IMR-90 (cell line): ENCODE measurements at regions not wholly inside any gene's neighbourhood (a gene's known extent, or its start where the extent isn't known, plus 50 kb on each side); places are given as distances from the start of the nearest gene placed in this dataset.

Experiments used
- ATAC-seq: fragments of 200-7000 bp; cut with Tn5 transposase; 2 replicates; pipeline ENCODE4 v1.9.1; 2020; ENCODE audit warnings: low read depth, mild to moderate bottlenecking, moderate library complexity
- BruUV-seq: library from RNA; stranded (reverse); fragments of 400-500 nt; replicated peaks from 2 replicates; lab custom pipeline; 2021; lab: Mats Ljungman, UMichigan
- CTCF ChIA-PET: fragments of 300-600 bp; formaldehyde crosslinking; extraction: SDS; loops from one replicate; lab custom pipeline; 2021; ENCODE audit warnings: antibody characterized with exemption; lab: Yijun Ruan, JAX
- POLR2A ChIA-PET: fragments of 300-600 bp; sonication (Branson Sonifier 250); formaldehyde crosslinking; loops from one replicate; lab custom pipeline; 2022; ENCODE audit warnings: antibody characterized with exemption; ENCODE audit not compliant: unreplicated experiment; lab: Charles Lee
- DNase-seq: peaks from one replicate; pipeline ENCODE4 v3.0.0; 2013
- H2AFZ ChIP-seq: replicated peaks from 2 replicates; pipeline ENCODE3; 2013; ENCODE audit warnings: low read length, mild to moderate bottlenecking; ENCODE audit not compliant: poor library complexity
- H2AK5ac ChIP-seq: 2 replicates; pipeline ENCODE4 v1.6.1; 2013; ENCODE audit warnings: low read depth, low read length, inconsistent platforms
- H2AK9ac ChIP-seq: replicated peaks from 2 replicates; pipeline ENCODE3; 2013; ENCODE audit warnings: mild to moderate bottlenecking, low read depth, low read length, moderate library complexity; ENCODE audit not compliant: poor library complexity
- H2BK120ac ChIP-seq: 2 replicates; pipeline ENCODE4 v1.6.1; 2013; ENCODE audit warnings: low read depth, low read length, inconsistent platforms
- H2BK15ac ChIP-seq: 3 replicates; pipeline ENCODE4 v1.6.1; 2013; ENCODE audit warnings: low read depth, low read length, inconsistent platforms
- H2BK20ac ChIP-seq: 2 replicates; pipeline ENCODE4 v1.6.1; 2013; ENCODE audit warnings: low read depth, mild to moderate bottlenecking, inconsistent platforms, low read length, moderate library complexity
- H2BK5ac ChIP-seq: 2 replicates; pipeline ENCODE4 v1.6.1; 2013; ENCODE audit warnings: mild to moderate bottlenecking, low read depth, low read length, inconsistent platforms; ENCODE audit not compliant: poor library complexity, severe bottlenecking
- H3K14ac ChIP-seq: replicated peaks from 2 replicates; pipeline ENCODE4 v1.6.1; 2013; ENCODE audit warnings: low read depth, low read length, inconsistent platforms
- H3K18ac ChIP-seq: 2 replicates; pipeline ENCODE4 v1.6.1; 2013; ENCODE audit warnings: low read depth, low read length, control low read depth
- H3K23ac ChIP-seq: 2 replicates; pipeline ENCODE4 v1.6.1; 2013; ENCODE audit warnings: low read depth, low read length, inconsistent platforms
- H3K27ac ChIP-seq: 2 replicates; pipeline ENCODE4 v1.5.1; 2013; ENCODE audit warnings: mild to moderate bottlenecking, control low read depth, low read length; ENCODE audit not compliant: insufficient read depth
- H3K27me3 ChIP-seq: 2 replicates; pipeline ENCODE4 v1.6.1; 2013; ENCODE audit warnings: low read length; ENCODE audit not compliant: control insufficient read depth, insufficient read depth
- H3K36me3 ChIP-seq: 2 replicates; pipeline ENCODE4 v1.6.1; 2013; ENCODE audit warnings: low read length, mixed read lengths; ENCODE audit not compliant: control insufficient read depth, insufficient read depth
- H3K4ac ChIP-seq: 2 replicates; pipeline ENCODE4 v1.6.1; 2013; ENCODE audit warnings: low read depth, low read length, inconsistent platforms
- H3K4me1 ChIP-seq: 2 replicates; pipeline ENCODE4 v1.6.1; 2013; ENCODE audit warnings: low read length, mixed read lengths; ENCODE audit not compliant: control insufficient read depth, insufficient read depth
- H3K4me2 ChIP-seq: 2 replicates; pipeline ENCODE4 v1.6.1; 2013; ENCODE audit warnings: low read depth, mild to moderate bottlenecking, control low read depth, low read length, moderate library complexity
- H3K4me3 ChIP-seq: 2 replicates; pipeline ENCODE4 v1.5.1; 2013; ENCODE audit warnings: low read depth, mild to moderate bottlenecking, control low read depth, low read length, moderate library complexity; ENCODE audit not compliant: insufficient read depth
- H3K56ac ChIP-seq: 2 replicates; pipeline ENCODE4 v1.6.1; 2013; ENCODE audit warnings: low read length, inconsistent platforms; ENCODE audit not compliant: insufficient read depth; ENCODE audit errors: extremely low read depth
- H3K79me1 ChIP-seq, 2 experiments: 2 replicates each; pipeline ENCODE4 v1.6.1; 2013; ENCODE audit warnings: low read length in 2 of 2, inconsistent platforms in 1 of 2, low read depth in 1 of 2
- H3K9ac ChIP-seq: 2 replicates; pipeline ENCODE4 v1.6.1; 2013; ENCODE audit warnings: low read depth, low read length, control low read depth
- H3K9me1 ChIP-seq: 2 replicates; pipeline ENCODE4 v1.6.1; 2013; ENCODE audit warnings: low read length, inconsistent platforms; ENCODE audit not compliant: insufficient read depth
- H3K9me3 ChIP-seq: 2 replicates; pipeline ENCODE4 v1.6.1; 2013; ENCODE audit warnings: low read length; ENCODE audit not compliant: control insufficient read depth, insufficient read depth
- H4K20me1 ChIP-seq: 2 replicates; pipeline ENCODE4 v1.6.1; 2013; ENCODE audit warnings: low read length, inconsistent platforms; ENCODE audit not compliant: insufficient read depth
- H4K5ac ChIP-seq: 2 replicates; pipeline ENCODE4 v1.6.1; 2013; ENCODE audit warnings: mild to moderate bottlenecking, low read depth, low read length, control low read depth
- H4K8ac ChIP-seq, 2 experiments: 2 replicates each; pipeline ENCODE4 v1.6.1; 2013; ENCODE audit warnings: low read depth in 2 of 2, low read length in 2 of 2, control low read depth in 1 of 2, inconsistent platforms in 1 of 2
- H4K91ac ChIP-seq: 2 replicates; pipeline ENCODE4 v1.6.1; 2013; ENCODE audit warnings: low read depth, low read length, inconsistent platforms; ENCODE audit not compliant: insufficient read depth
- BHLHE40 ChIP-seq: fragments of 150-350 bp; IDR thresholded peaks from 2 replicates; pipeline ENCODE4 v1.6.1; 2016; ENCODE audit warnings: mild to moderate bottlenecking, low read depth, low read length
- CEBPB ChIP-seq: IDR thresholded peaks from 2 replicates; pipeline ENCODE4 v1.6.1; 2012; ENCODE audit warnings: low read depth, low read length, improper control_type of control experiment
- CHD1 ChIP-seq: IDR thresholded peaks from 2 replicates; pipeline ENCODE4 v1.6.1; 2012; ENCODE audit warnings: low read depth, low read length, improper control_type of control experiment
- CTCF ChIP-seq: conservative IDR thresholded peaks from 2 replicates; pipeline ENCODE4 v1.5.1; 2012; ENCODE audit warnings: mild to moderate bottlenecking, low read depth, low read length, improper control_type of control experiment
- ELK1 ChIP-seq: fragments of 150-350 bp; IDR thresholded peaks from 2 replicates; pipeline ENCODE4 v1.6.1; 2016; ENCODE audit warnings: low read depth, mild to moderate bottlenecking, low read length, moderate library complexity, borderline replicate concordance
- FOS ChIP-seq: fragments of 150-350 bp; IDR thresholded peaks from 2 replicates; pipeline ENCODE4 v1.6.1; 2016; ENCODE audit warnings: low read depth, low read length
- MAFK ChIP-seq: IDR thresholded peaks from 2 replicates; pipeline ENCODE4 v1.6.1; 2012; ENCODE audit warnings: low read depth, low read length, improper control_type of control experiment
- MAZ ChIP-seq: IDR thresholded peaks from 2 replicates; pipeline ENCODE4 v1.6.1; 2012; ENCODE audit warnings: low read depth, mild to moderate bottlenecking, low read length, improper control_type of control experiment, moderate library complexity, borderline replicate concordance
- MXI1 ChIP-seq: IDR thresholded peaks from 2 replicates; pipeline ENCODE4 v1.6.1; 2012; ENCODE audit warnings: low read depth, mild to moderate bottlenecking, low read length, moderate library complexity, borderline replicate concordance
- NFE2L2 ChIP-seq: fragments of 150-350 bp; IDR thresholded peaks from 2 replicates; pipeline ENCODE4 v1.6.1; 2016; ENCODE audit warnings: low read depth, mild to moderate bottlenecking, low read length
- POLR2A ChIP-seq: IDR thresholded peaks from 2 replicates; pipeline ENCODE4 v1.6.1; 2012; ENCODE audit warnings: mild to moderate bottlenecking, low read depth, low read length
- RAD21 ChIP-seq: IDR thresholded peaks from 2 replicates; pipeline ENCODE4 v1.6.1; 2012; ENCODE audit warnings: low read length, improper control_type of control experiment
- RCOR1 ChIP-seq: IDR thresholded peaks from 2 replicates; pipeline ENCODE4 v1.6.1; 2012; ENCODE audit warnings: mild to moderate bottlenecking, low read length, improper control_type of control experiment; ENCODE audit not compliant: insufficient replicate concordance
- RFX5 ChIP-seq: IDR thresholded peaks from 2 replicates; pipeline ENCODE4 v1.8.0; 2012; ENCODE audit warnings: low read depth, mild to moderate bottlenecking, low read length, moderate library complexity
- SMC3 ChIP-seq: fragments of 150-350 bp; IDR thresholded peaks from 2 replicates; pipeline ENCODE4 v1.6.1; 2016; ENCODE audit warnings: low read depth, mild to moderate bottlenecking, antibody characterized with exemption, low read length, moderate library complexity
- USF2 ChIP-seq: fragments of 150-350 bp; IDR thresholded peaks from 2 replicates; pipeline ENCODE4 v1.6.1; 2017; ENCODE audit warnings: mild to moderate bottlenecking, antibody characterized with exemption, low read length, low read depth
- WGBS, 2 experiments: methylation state at CpG; one replicate each; pipeline versions ENCODE4 v1.1.5 to v1.1.7; 2013; ENCODE audit warnings: missing lambda C conversion rate in 2 of 2; ENCODE audit not compliant: insufficient read length in 1 of 2; ENCODE audit errors: extremely low coverage in 2 of 2; 5-methylcytosine and 5-hydroxymethylcytosine counted together
- dilution Hi-C: fragments of 300-500 bp; cut with HindIII; formaldehyde crosslinking; loops from one replicate; pipeline ENCODE4 v1.14.3; 2018; ENCODE audit warnings: low sequenced_read_pairs; ENCODE audit not compliant: unreplicated experiment
- in situ Hi-C: fragments of 300-500 bp; cut with MboI; formaldehyde crosslinking; loops from 3 replicates; pipeline ENCODE4 v1.14.3; 2019; ENCODE audit warnings: low sequenced_read_pairs, inconsistent platforms, mixed read lengths
- intact Hi-C: fragments of 100-400 bp; cut with micrococcal nuclease; formaldehyde crosslinking; loops from 2 replicates; pipeline ENCODE4 v1.10.0; 2022

- no peaks in the 10 kb centered on the region for H3K9me1 ChIP-seq
- no peak overlapping the region for H3K27ac ChIP-seq
- ATAC-seq (no peak), DNase-seq (no peak)
- no CpG with 5 or more reads among the region's 9 CpGs for WGBS, 2 experiments
- in situ Hi-C loops = no loop called here
- no peak overlapping the region for H4K5ac ChIP-seq
- no peak overlapping the region for H3K56ac ChIP-seq
- no peak overlapping the region for H3K23ac ChIP-seq
- no peak overlapping the region for H4K8ac ChIP-seq
- no peak overlapping the region for H3K4me2 ChIP-seq
- BruUV-seq = no TSS peak
- no peaks in the 10 kb centered on the region for H3K79me1 ChIP-seq
- no peak overlapping the region for H3K18ac ChIP-seq
- H2BK20ac ChIP-seq = no peak overlapping the region
- dilution Hi-C loops = no loop called here
- H2AK9ac ChIP-seq = no peak overlapping the region
- H2AK5ac ChIP-seq = no peak overlapping the region
- ChIA-PET POLR2A (no interaction called here), CTCF (no interaction called here)
- H3K4me1 ChIP-seq = no peaks in the 10 kb centered on the region
- no peak for TF ChIP-seq USF2
- no peak for TF ChIP-seq FOS
- TF ChIP-seq BHLHE40 = no peak
- no peak for TF ChIP-seq ELK1
- no peak for TF ChIP-seq POLR2A
- TF ChIP-seq CHD1 = no peak
- no peak for TF ChIP-seq SMC3
- TF ChIP-seq MAFK = no peak
- no peak for TF ChIP-seq NFE2L2
- TF ChIP-seq MAZ = no peak
- TF ChIP-seq MXI1 = no peak
- no peak for TF ChIP-seq RFX5
- TF ChIP-seq CEBPB = no peak
- no peak for TF ChIP-seq RCOR1
- no peak for TF ChIP-seq CTCF
- no peak for TF ChIP-seq RAD21
- H2BK15ac ChIP-seq = no peak overlapping the region
- no peak overlapping the region for H3K9ac ChIP-seq
- H3K4me3 ChIP-seq = no peak overlapping the region
- H3K4ac ChIP-seq = no peak overlapping the region
- no peaks in the 10 kb centered on the region for H4K20me1 ChIP-seq
- H3K14ac ChIP-seq = no peak overlapping the region
- H3K27me3 ChIP-seq = no peaks in the 10 kb centered on the region
- no peak overlapping the region for H4K91ac ChIP-seq
- H2AFZ ChIP-seq = no peak overlapping the region
- no peaks in the 10 kb centered on the region for H3K36me3 ChIP-seq
- intact Hi-C loops = no loop called here
- no peak overlapping the region for H2BK120ac ChIP-seq
- no peak overlapping the region for H2BK5ac ChIP-seq
- H3K9me3 ChIP-seq = peaks cover 9% of the 10 kb centered on the region
Observed at GRCh38 chr1:60753036-60753900, 329.1 kb upstream of the NFIA start.
